Urinary bladder (tissue), 1 donor: ENCODE measurements at regions not wholly inside any gene's neighbourhood (a gene's known extent, or its start where the extent isn't known, plus 50 kb on each side); places are given as distances from the start of the nearest gene placed in this dataset. TPM values are rescaled to one million over a fixed set of nuclear protein-coding genes. Genes with fewer than 3 reads are reported as not detected.

Experiments used
- small RNA-seq: library from RNA; depleted of rRNA; stranded (forward); fragments of <200 nt; gene quantifications from one replicate; pipeline ENCODE3, GENCODE V24; 2014

Small RNA genes in the stretch of these regions (small RNA-seq; reads per million reads assigned to genes)
- not detected for gene AC013404.1
